HEK293 (cell line): ENCODE measurements at regions not wholly inside any gene's neighbourhood (a gene's known extent, or its start where the extent isn't known, plus 50 kb on each side); places are given as distances from the start of the nearest gene placed in this dataset.

Experiments used
- CTCF ChIA-PET: fragments of 350-600 bp; formaldehyde crosslinking; extraction: SDS; loops from one replicate; lab custom pipeline; 2021; ENCODE audit warnings: antibody characterized with exemption; lab: Yijun Ruan, JAX
- POLR2A ChIA-PET: fragments of 300-600 bp; formaldehyde crosslinking; extraction: SDS; loops from one replicate; lab custom pipeline; 2020; ENCODE audit warnings: antibody characterized with exemption, inconsistent platforms; lab: Yijun Ruan, JAX
- H3K27ac ChIP-seq: fragments of 200-500 bp; sonication (Bioruptor generic); 2 replicates; pipeline ENCODE4 v1.5.1; 2014; ENCODE audit warnings: low read depth, low read length, control low read depth, inconsistent platforms; ENCODE audit errors: extremely low read depth
- H3K36me3 ChIP-seq, 2 experiments: fragments of 200-500 bp in 1 of 2; sonication (Bioruptor generic) in 1 of 2; 1 replicate in 1 of 2; 2 replicates in 1 of 2; pipeline ENCODE4 v1.5.1; 2014 to 2017; ENCODE audit warnings: inconsistent platforms in 2 of 2, low read length in 2 of 2; ENCODE audit not compliant: control insufficient read depth in 2 of 2, insufficient read depth in 1 of 2
- H3K4me1 ChIP-seq: fragments of 200-500 bp; sonication (Bioruptor generic); 2 replicates; pipeline ENCODE4 v1.5.1; 2014; ENCODE audit warnings: mild to moderate bottlenecking, low read length, inconsistent platforms; ENCODE audit not compliant: control insufficient read depth, insufficient read depth
- H3K4me3 ChIP-seq: 2 replicates; pipeline ENCODE4 v1.5.1; 2011; ENCODE audit warnings: low read depth, mild to moderate bottlenecking, control low read depth, low read length, moderate library complexity
- H3K9me3 ChIP-seq: fragments of 200-500 bp; sonication (Bioruptor generic); 2 replicates; pipeline ENCODE4 v1.5.1; 2014; ENCODE audit warnings: low read depth, low read length, inconsistent platforms; ENCODE audit not compliant: control insufficient read depth, insufficient read depth
- HOXD13 ChIP-seq: sonication (generic); formaldehyde crosslinking; IDR thresholded peaks from 2 replicates; pipeline ENCODE4 v1.8.0; 2022; ENCODE audit warnings: missing genetic modification reagents, borderline replicate concordance
- PBX3 ChIP-seq: sonication (generic); formaldehyde crosslinking; IDR thresholded peaks from 2 replicates; pipeline ENCODE4 v1.8.1; 2022; ENCODE audit warnings: mild to moderate bottlenecking, moderate library complexity, missing genetic modification reagents
- REPIN1 ChIP-seq: fragments of 450-650 bp; formaldehyde crosslinking; IDR thresholded peaks from 2 replicates; pipeline ENCODE4 v1.5.1; 2017; ENCODE audit warnings: missing biosample characterization, missing genetic modification characterization, low read depth
- ZBTB11 ChIP-seq: fragments of 450-650 bp; formaldehyde crosslinking; conservative IDR thresholded peaks from 2 replicates; pipeline ENCODE4 v1.5.1; 2016; ENCODE audit warnings: low read depth, missing biosample characterization, missing genetic modification characterization
- ZBTB8A ChIP-seq: fragments of 450-650 bp; formaldehyde crosslinking; IDR thresholded peaks from 2 replicates; pipeline ENCODE4 v1.5.1; 2016; ENCODE audit warnings: missing biosample characterization, missing genetic modification characterization
- ZFHX2 ChIP-seq: fragments of 450-650 bp; formaldehyde crosslinking; conservative IDR thresholded peaks from 2 replicates; pipeline ENCODE4 v1.5.1; 2016; ENCODE audit warnings: missing biosample characterization, missing genetic modification characterization
- ZNF174 ChIP-seq: fragments of 450-650 bp; formaldehyde crosslinking; IDR thresholded peaks from 2 replicates; pipeline ENCODE4 v1.5.0; 2017; ENCODE audit warnings: missing biosample characterization, mild to moderate bottlenecking, missing genetic modification characterization
- ZNF211 ChIP-seq: fragments of 450-650 bp; formaldehyde crosslinking; IDR thresholded peaks from 2 replicates; pipeline ENCODE4 v1.5.1; 2016; ENCODE audit warnings: low read depth, missing biosample characterization, missing genetic modification characterization
- ZNF26 ChIP-seq: fragments of 450-650 bp; formaldehyde crosslinking; IDR thresholded peaks from 2 replicates; pipeline ENCODE4 v1.5.1; 2016; ENCODE audit warnings: missing biosample characterization, missing genetic modification characterization
- ZNF302 ChIP-seq: fragments of 450-650 bp; formaldehyde crosslinking; IDR thresholded peaks from 2 replicates; pipeline ENCODE4 v1.5.1; 2016; ENCODE audit warnings: missing biosample characterization, missing genetic modification characterization, low read depth
- ZNF433 ChIP-seq: fragments of 450-650 bp; formaldehyde crosslinking; IDR thresholded peaks from 2 replicates; pipeline ENCODE4 v1.5.1; 2016; ENCODE audit warnings: missing biosample characterization, missing genetic modification characterization, low read depth
- ZNF544 ChIP-seq: fragments of 450-650 bp; formaldehyde crosslinking; IDR thresholded peaks from 2 replicates; pipeline ENCODE4 v1.5.0; 2017; ENCODE audit warnings: missing biosample characterization, missing genetic modification characterization
- ZNF549 ChIP-seq: fragments of 450-650 bp; IDR thresholded peaks from 2 replicates; pipeline ENCODE4 v1.5.1; 2018; ENCODE audit warnings: missing biosample characterization, missing genetic modification characterization, mild to moderate bottlenecking, inconsistent platforms, moderate library complexity
- ZNF629 ChIP-seq: fragments of 450-650 bp; formaldehyde crosslinking; IDR thresholded peaks from 2 replicates; pipeline ENCODE4 v1.5.1; 2017; ENCODE audit warnings: missing biosample characterization, missing genetic modification characterization
- ZNF654 ChIP-seq: fragments of 450-650 bp; formaldehyde crosslinking; IDR thresholded peaks from 2 replicates; pipeline ENCODE4 v1.5.1; 2016; ENCODE audit warnings: low read depth, missing biosample characterization, missing genetic modification characterization
- ZNF660 ChIP-seq: fragments of 450-650 bp; IDR thresholded peaks from 2 replicates; pipeline ENCODE4 v1.5.1; 2018; ENCODE audit warnings: missing biosample characterization, mild to moderate bottlenecking, missing genetic modification characterization
- ZNF701 ChIP-seq: fragments of 450-650 bp; formaldehyde crosslinking; IDR thresholded peaks from 2 replicates; pipeline ENCODE4 v1.5.1; 2016; ENCODE audit warnings: missing biosample characterization, missing genetic modification characterization
- ZNF776 ChIP-seq: fragments of 450-650 bp; formaldehyde crosslinking; IDR thresholded peaks from 2 replicates; pipeline ENCODE4 v1.5.0; 2017; ENCODE audit warnings: missing biosample characterization, missing genetic modification characterization, borderline replicate concordance
- TF ChIP-seq, protein P1 (sequence below): fragments of 450-650 bp; IDR thresholded peaks from 2 replicates; pipeline ENCODE4 v1.5.1; 2018; ENCODE audit warnings: missing biosample characterization, mild to moderate bottlenecking, missing genetic modification characterization
- TF ChIP-seq, protein P2 (sequence below): fragments of 450-650 bp; formaldehyde crosslinking; IDR thresholded peaks from 2 replicates; pipeline ENCODE4 v1.5.1; 2016; ENCODE audit warnings: missing biosample characterization, missing genetic modification characterization
- TF ChIP-seq, protein P3 (sequence below): fragments of 450-650 bp; formaldehyde crosslinking; IDR thresholded peaks from 2 replicates; pipeline ENCODE4 v1.5.1; 2016; ENCODE audit warnings: missing biosample characterization, missing genetic modification characterization

- CTCF ChIA-PET = no interaction called here
- no peaks in the 10 kb centered on the region for H3K9me3 ChIP-seq
- H3K4me1 ChIP-seq = no peaks in the 10 kb centered on the region
- no peak overlapping the region for H3K4me3 ChIP-seq
- H3K36me3 ChIP-seq = no peaks in the 10 kb centered on the region
- no peak overlapping the region for H3K27ac ChIP-seq
- no peak for TF ChIP-seq REPIN1 (tag by site-specific recombination)
- TF ChIP-seq ZNF26 (tag by site-specific recombination) = no peak
- TF ChIP-seq ZNF433 = no peak
- no peak for TF ChIP-seq ZNF544 (tag by site-specific recombination)
- TF ChIP-seq ZBTB11 = no peak
- TF ChIP-seq ZNF654 (tag by site-specific recombination) = no peak
- POLR2A ChIA-PET = no interaction called here
Measured at GRCh38 chr7:33781796-33782195, 123.5 kb upstream of the BMPER start.

DNA sequence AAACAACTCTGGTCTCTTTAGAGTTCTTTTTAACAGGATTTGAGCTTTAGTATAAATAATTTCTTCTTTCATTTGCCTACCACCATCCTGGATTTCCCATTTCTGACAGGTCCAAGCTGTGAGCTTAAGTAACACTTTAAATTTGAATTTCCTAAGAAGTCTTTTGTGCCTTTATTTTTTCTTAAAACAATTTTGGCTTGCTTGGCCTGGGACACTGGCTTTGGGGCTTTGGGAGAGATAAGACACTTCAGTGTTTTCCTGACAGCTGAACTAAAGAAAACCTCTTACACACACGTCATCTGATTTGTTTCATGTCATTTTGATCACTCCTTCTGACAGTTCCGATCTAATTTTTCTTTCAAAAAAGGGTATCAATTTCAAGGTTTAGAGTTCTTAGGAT, 121.3 kb upstream of the BMPER start:
- CTCF ChIA-PET = interaction anchor here (0.6 to 0.7 kb wide), 2 partner anchors 449 to 576 kb away, joined by 3 read pairs; no protein-coding TSS in a partner anchor
- TF ChIP-seq ZNF701 (tag by site-specific recombination) (no peak), ZNF302 (tag by site-specific recombination) (no peak)
- H3K4me1 ChIP-seq = no peaks in the 10 kb centered on the region
- H3K27ac ChIP-seq = no peak overlapping the region
- POLR2A ChIA-PET = no interaction called here
- H3K9me3 ChIP-seq = no peaks in the 10 kb centered on the region
- no peaks in the 10 kb centered on the region for H3K36me3 ChIP-seq
- H3K4me3 ChIP-seq = no peak overlapping the region

- H3K9me3 ChIP-seq = no peaks in the 10 kb centered on the region
- H3K4me3 ChIP-seq = no peak overlapping the region
- no peak overlapping the region for H3K27ac ChIP-seq
- H3K4me1 ChIP-seq = peaks cover 4% of the 10 kb centered on the region
- H3K36me3 ChIP-seq = no peaks in the 10 kb centered on the region
- ChIA-PET POLR2A (interaction anchor here (0.6 kb wide), 1 partner anchor 9 kb away, joined by 3 read pairs; no protein-coding TSS in a partner anchor), CTCF (no interaction called here)
- TF ChIP-seq ZNF660 (tag by site-specific recombination) (no peak), ZFHX2 (tag by site-specific recombination) (no peak), ZNF174 (tag by site-specific recombination) (no peak), ZNF433 (no peak), ZNF629 (tag by site-specific recombination) (no peak), ZNF549 (no peak), ZNF776 (no peak), HOXD13 (no peak), ZBTB8A (tag by site-specific recombination) (no peak), ZNF211 (no peak), PBX3 (no peak)
- TF ChIP-seq, protein P1, sequence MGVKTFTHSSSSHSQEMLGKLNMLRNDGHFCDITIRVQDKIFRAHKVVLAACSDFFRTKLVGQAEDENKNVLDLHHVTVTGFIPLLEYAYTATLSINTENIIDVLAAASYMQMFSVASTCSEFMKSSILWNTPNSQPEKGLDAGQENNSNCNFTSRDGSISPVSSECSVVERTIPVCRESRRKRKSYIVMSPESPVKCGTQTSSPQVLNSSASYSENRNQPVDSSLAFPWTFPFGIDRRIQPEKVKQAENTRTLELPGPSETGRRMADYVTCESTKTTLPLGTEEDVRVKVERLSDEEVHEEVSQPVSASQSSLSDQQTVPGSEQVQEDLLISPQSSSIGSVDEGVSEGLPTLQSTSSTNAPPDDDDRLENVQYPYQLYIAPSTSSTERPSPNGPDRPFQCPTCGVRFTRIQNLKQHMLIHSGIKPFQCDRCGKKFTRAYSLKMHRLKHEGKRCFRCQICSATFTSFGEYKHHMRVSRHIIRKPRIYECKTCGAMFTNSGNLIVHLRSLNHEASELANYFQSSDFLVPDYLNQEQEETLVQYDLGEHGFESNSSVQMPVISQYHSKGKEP (tag by site-specific recombination) = no peak
- TF ChIP-seq, protein P2, sequence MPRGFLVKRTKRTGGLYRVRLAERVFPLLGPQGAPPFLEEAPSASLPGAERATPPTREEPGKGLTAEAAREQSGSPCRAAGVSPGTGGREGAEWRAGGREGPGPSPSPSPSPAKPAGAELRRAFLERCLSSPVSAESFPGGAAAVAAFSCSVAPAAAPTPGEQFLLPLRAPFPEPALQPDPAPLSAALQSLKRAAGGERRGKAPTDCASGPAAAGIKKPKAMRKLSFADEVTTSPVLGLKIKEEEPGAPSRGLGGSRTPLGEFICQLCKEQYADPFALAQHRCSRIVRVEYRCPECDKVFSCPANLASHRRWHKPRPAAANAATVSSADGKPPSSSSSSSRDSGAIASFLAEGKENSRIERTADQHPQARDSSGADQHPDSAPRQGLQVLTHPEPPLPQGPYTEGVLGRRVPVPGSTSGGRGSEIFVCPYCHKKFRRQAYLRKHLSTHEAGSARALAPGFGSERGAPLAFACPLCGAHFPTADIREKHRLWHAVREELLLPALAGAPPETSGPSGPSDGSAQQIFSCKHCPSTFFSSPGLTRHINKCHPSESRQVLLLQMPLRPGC (tag by site-specific recombination) = no peak
- TF ChIP-seq, protein P3, sequence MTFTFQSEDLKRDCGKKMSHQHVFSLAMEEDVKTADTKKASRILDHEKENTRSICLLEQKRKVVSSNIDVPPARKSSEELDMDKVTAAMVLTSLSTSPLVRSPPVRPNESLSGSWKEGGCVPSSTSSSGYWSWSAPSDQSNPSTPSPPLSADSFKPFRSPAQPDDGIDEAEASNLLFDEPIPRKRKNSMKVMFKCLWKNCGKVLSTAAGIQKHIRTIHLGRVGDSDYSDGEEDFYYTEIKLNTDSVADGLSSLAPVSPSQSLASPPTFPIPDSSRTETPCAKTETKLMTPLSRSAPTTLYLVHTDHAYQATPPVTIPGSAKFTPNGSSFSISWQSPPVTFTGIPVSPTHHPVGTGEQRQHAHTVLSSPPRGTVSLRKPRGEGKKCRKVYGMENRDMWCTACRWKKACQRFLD (tag by site-specific recombination) = no peak
Measured at GRCh38 chr7:33788531-33788930, 116.8 kb upstream of the BMPER start.
